ENCODE measurements at regions not wholly inside any gene's neighbourhood (a gene's known extent, or its start where the extent isn't known, plus 50 kb on each side); places are given as distances from the start of the nearest gene placed in this dataset.

- Histone ChIP-seq H3K27me3 (replicated peaks in 1 of 7) (no peaks in the 10 kb centered on the region), H3K4me1 (no peaks in the 10 kb centered on the region), H3K27ac (no peak overlapping the region), H3K9me3 (peaks cover 0 to 14% (median 0%) of the 10 kb centered on the region in 8 donors), H3K36me3 (no peaks in the 10 kb centered on the region), H3K4me3 (no peak overlapping the region)
- no peak for DNase-seq
- 84 to 93% (median 90%) methylated on average over 2 of the region's 2 CpGs; no CpG with 5 or more reads in 1 of the 5 donors for WGBS, 5 donors
- TF ChIP-seq POLR2A (IDR thresholded peaks at IDR 0.05), result no peak
- TF ChIP-seq CTCF (IDR thresholded peaks at IDR 0.05 in 8 of 11, conservative IDR thresholded peaks at IDR 0.05 in 3 of 11), result no peak
- no peak for TF ChIP-seq POLR2AphosphoS5 (IDR thresholded peaks at IDR 0.05)
- intact Hi-C loops (cut with DNase I; ENCODE audit: low total_unique reads), result no loop called here
Measured at GRCh38 chr13:37501187-37501586, 97.4 kb downstream of the POSTN start.

- no peak for DNase-seq
- TF ChIP-seq CTCF (IDR thresholded peaks at IDR 0.05 in 8 of 11, conservative IDR thresholded peaks at IDR 0.05 in 3 of 11) (no peak), POLR2A (IDR thresholded peaks at IDR 0.05) (no peak), POLR2AphosphoS5 (IDR thresholded peaks at IDR 0.05) (no peak)
- Histone ChIP-seq H3K27ac (no peak overlapping the region), H3K27me3 (replicated peaks in 1 of 7) (no peaks in the 10 kb centered on the region), H3K36me3 (no peaks in the 10 kb centered on the region), H3K4me3 (no peak overlapping the region), H3K9me3 (no peaks in the 10 kb centered on the region), H3K4me1 (no peaks in the 10 kb centered on the region)
- intact Hi-C loops (cut with DNase I; ENCODE audit: low total_unique reads), result no loop called here
- WGBS, 5 donors, result 30 to 65% (median 47%) methylated on average over 1 of the region's 1 CpG
Measured at GRCh38 chr13:37495046-37495445, 103.5 kb downstream of the POSTN start.

GRCh38 chr13:37493775-37494174, 104.8 kb downstream of the POSTN start:
- Histone ChIP-seq H3K9me3 (no peaks in the 10 kb centered on the region), H3K4me3 (no peak overlapping the region), H3K27me3 (replicated peaks in 1 of 7) (no peaks in the 10 kb centered on the region), H3K4me1 (no peaks in the 10 kb centered on the region), H3K27ac (no peak overlapping the region), H3K36me3 (no peaks in the 10 kb centered on the region)
- WGBS, 5 donors, result 84 to 92% (median 89%) methylated on average over 3 of the region's 3 CpGs
- no peak for TF ChIP-seq CTCF (IDR thresholded peaks at IDR 0.05 in 8 of 11, conservative IDR thresholded peaks at IDR 0.05 in 3 of 11)
- TF ChIP-seq POLR2A (IDR thresholded peaks at IDR 0.05), result no peak
- no peak for TF ChIP-seq POLR2AphosphoS5 (IDR thresholded peaks at IDR 0.05)
- no peak for DNase-seq
- intact Hi-C loops (cut with DNase I; ENCODE audit: low total_unique reads), result no loop called here

GRCh38 chr13:37492741-37493514, 105.6 kb downstream of the POSTN start:
- no peak overlapping the region for H3K27ac ChIP-seq
- no peaks in the 10 kb centered on the region for H3K27me3 ChIP-seq (replicated peaks in 1 of 7)
- no peaks in the 10 kb centered on the region for H3K36me3 ChIP-seq
- TF ChIP-seq POLR2AphosphoS5 (IDR thresholded peaks at IDR 0.05) (no peak), POLR2A (IDR thresholded peaks at IDR 0.05) (no peak), CTCF (IDR thresholded peaks at IDR 0.05 in 8 of 11, conservative IDR thresholded peaks at IDR 0.05 in 3 of 11) (no peak)
- WGBS, 5 donors, result 41 to 61% (median 54%) methylated on average over 3 of the region's 3 CpGs
- no peak for DNase-seq
- H3K4me3 ChIP-seq, result no peak overlapping the region
- intact Hi-C loops (cut with DNase I; ENCODE audit: low total_unique reads), result no loop called here
- no peaks in the 10 kb centered on the region for H3K4me1 ChIP-seq
- no peaks in the 10 kb centered on the region for H3K9me3 ChIP-seq
